ENCODE measurements at regions not wholly inside any gene's neighbourhood (a gene's known extent, or its start where the extent isn't known, plus 50 kb on each side); places are given as distances from the start of the nearest gene placed in this dataset.

DNA sequence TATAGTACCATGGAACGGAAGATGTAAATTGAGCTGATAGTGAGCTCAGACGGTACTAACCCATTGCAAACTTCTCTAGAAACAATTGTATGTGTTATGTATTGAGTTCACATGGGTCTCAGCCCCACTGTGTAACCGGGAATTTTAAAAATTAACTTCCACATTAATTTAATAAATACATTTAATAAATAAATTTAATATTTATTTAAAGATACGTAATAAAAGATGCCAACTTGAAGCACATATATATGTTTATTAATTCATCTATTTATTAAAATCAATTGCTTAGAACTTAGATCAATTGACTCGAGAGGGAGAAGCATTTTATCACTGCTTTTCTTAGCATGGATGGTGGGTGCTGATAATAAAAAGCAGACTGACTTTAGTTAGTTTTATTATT lies 170.1 kb upstream of the NPVF start:
- TF ChIP-seq POLR2A (IDR thresholded peaks at IDR 0.05; ENCODE audit: low read depth, low read length), result no peak
- TF ChIP-seq TAF1 (IDR thresholded peaks at IDR 0.05; ENCODE audit: low read depth, low read length), result no peak
